Breast epithelium (tissue), 3 donors: ENCODE measurements at regions not wholly inside any gene's neighbourhood (a gene's known extent, or its start where the extent isn't known, plus 50 kb on each side); places are given as distances from the start of the nearest gene placed in this dataset.

Source experiments
- POLR2AphosphoS5 ChIP-seq, 3 donors: sonication (generic); formaldehyde crosslinking; IDR thresholded peaks; one replicate each; pipeline ENCODE4 v1.6.1; 2017; ENCODE audit warnings: antibody characterized with exemption in 3 of 3
- TF ChIP-seq, protein P1 (sequence below), 3 donors: fragments of 450-650 bp; IDR thresholded peaks; one replicate each; pipeline ENCODE4 v1.5.1; 2016 to 2017; ENCODE audit warnings: antibody characterized with exemption in 3 of 3, mild to moderate bottlenecking in 3 of 3, moderate library complexity in 3 of 3

DNA sequence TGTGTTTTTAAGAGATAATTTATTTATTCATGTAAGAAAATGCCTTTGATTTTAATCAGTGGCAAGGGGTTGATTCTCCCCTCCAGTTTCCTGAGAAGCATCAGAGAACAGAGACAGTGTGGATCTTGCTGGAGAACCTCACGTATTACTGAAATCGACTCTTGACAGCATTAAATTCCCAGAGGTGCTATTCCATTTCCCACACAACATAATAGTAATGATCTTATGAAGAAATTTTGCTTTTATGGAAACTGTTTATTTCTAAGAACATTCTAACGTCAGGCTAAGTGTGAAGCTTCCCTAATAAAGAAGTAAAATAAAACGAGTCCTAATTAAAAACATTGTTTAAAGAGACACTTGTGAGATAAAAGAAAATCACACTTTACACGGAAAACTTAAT is 293.1 kb upstream of the NRP1 start:
- TF ChIP-seq, protein P1, sequence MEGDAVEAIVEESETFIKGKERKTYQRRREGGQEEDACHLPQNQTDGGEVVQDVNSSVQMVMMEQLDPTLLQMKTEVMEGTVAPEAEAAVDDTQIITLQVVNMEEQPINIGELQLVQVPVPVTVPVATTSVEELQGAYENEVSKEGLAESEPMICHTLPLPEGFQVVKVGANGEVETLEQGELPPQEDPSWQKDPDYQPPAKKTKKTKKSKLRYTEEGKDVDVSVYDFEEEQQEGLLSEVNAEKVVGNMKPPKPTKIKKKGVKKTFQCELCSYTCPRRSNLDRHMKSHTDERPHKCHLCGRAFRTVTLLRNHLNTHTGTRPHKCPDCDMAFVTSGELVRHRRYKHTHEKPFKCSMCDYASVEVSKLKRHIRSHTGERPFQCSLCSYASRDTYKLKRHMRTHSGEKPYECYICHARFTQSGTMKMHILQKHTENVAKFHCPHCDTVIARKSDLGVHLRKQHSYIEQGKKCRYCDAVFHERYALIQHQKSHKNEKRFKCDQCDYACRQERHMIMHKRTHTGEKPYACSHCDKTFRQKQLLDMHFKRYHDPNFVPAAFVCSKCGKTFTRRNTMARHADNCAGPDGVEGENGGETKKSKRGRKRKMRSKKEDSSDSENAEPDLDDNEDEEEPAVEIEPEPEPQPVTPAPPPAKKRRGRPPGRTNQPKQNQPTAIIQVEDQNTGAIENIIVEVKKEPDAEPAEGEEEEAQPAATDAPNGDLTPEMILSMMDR (IDR thresholded peaks at IDR 0.05): no peak
- no peak for TF ChIP-seq POLR2AphosphoS5 (IDR thresholded peaks at IDR 0.05)
